Heart left ventricle (tissue), 16 donors: ENCODE measurements at regions not wholly inside any gene's neighbourhood (a gene's known extent, or its start where the extent isn't known, plus 50 kb on each side); places are given as distances from the start of the nearest gene placed in this dataset.

Source experiments
- ATAC-seq, 4 donors: fragments of 200-7000 bp; cut with Tn5 transposase; one replicate each; pipeline ENCODE4 v1.9.1; 2020 to 2022; ENCODE audit warnings: moderate library complexity in 4 of 4, mild to moderate bottlenecking in 3 of 4, moderate number of reproducible peaks in 1 of 4
- DNase-seq, 5 donors: peaks; one replicate each; pipeline ENCODE4 v3.0.0-alpha.2; 2020
- H3K27ac ChIP-seq, 12 donors: fragments of 200-600 bp; sonication (generic) in 4 of 12; one replicate each; pipeline versions ENCODE4 v1.5.0 to v1.8.0; 2016 to 2022; ENCODE audit warnings: mild to moderate bottlenecking in 2 of 12
- H3K27me3 ChIP-seq, 9 donors: fragments of 200-600 bp; sonication (generic) in 2 of 9; one replicate each; pipeline versions ENCODE4 v1.5.1 to v1.8.0; 2016 to 2022; ENCODE audit warnings: mild to moderate bottlenecking in 3 of 9
- H3K36me3 ChIP-seq, 9 donors: fragments of 200-600 bp; sonication (generic) in 2 of 9; one replicate each; pipeline versions ENCODE4 v1.5.0 to v1.8.0; 2018 to 2022; ENCODE audit warnings: mild to moderate bottlenecking in 2 of 9
- H3K4me1 ChIP-seq, 12 donors: fragments of 200-600 bp; sonication (generic) in 4 of 12; one replicate each; pipeline versions ENCODE4 v1.5.0 to v1.8.0; 2016 to 2022; ENCODE audit warnings: mild to moderate bottlenecking in 3 of 12
- H3K4me3 ChIP-seq, 12 donors: fragments of 200-600 bp; sonication (generic) in 4 of 12; one replicate each; pipeline versions ENCODE4 v1.5.0 to v1.8.0; 2017 to 2022; ENCODE audit warnings: mild to moderate bottlenecking in 9 of 12, moderate library complexity in 4 of 12
- H3K9me3 ChIP-seq, 12 donors: fragments of 200-600 bp; sonication (generic) in 4 of 12; one replicate each; pipeline versions ENCODE4 v1.5.0 to v1.8.0; 2016 to 2022; ENCODE audit warnings: mild to moderate bottlenecking in 1 of 12
- POLR2A ChIP-seq, 2 donors: fragments of 450-650 bp; IDR thresholded peaks; one replicate each; pipeline ENCODE4 v1.6.1; 2017; ENCODE audit warnings: antibody characterized with exemption in 2 of 2, mild to moderate bottlenecking in 2 of 2, moderate library complexity in 2 of 2
- whole genome bisulfite sequencing, 4 donors: extraction: QIAGEN DNeasy Blood & Tissue Kit in 2 of 4; methylation state at CpG; one replicate each; pipeline versions ENCODE4 v1.1.5 to v1.1.7; 2013 to 2018; 5-methylcytosine and 5-hydroxymethylcytosine counted together
- intact Hi-C, 10 donors: fragments of 100-400 bp; cut with DNase I; formaldehyde crosslinking; loops; one replicate each; pipeline versions ENCODE4 v1.11.1 to v1.14.2; 2022
- TF ChIP-seq, protein P1 (sequence below), 12 donors: fragments of 200-600 bp; sonication (generic) in 4 of 12; IDR thresholded peaks; one replicate each; pipeline versions ENCODE4 v1.5.0 to v1.8.0; 2018 to 2022; ENCODE audit warnings: antibody characterized with exemption in 12 of 12, mild to moderate bottlenecking in 5 of 12
- donor health status: ischemic (EF 13 %, LVEDD 7.1; RV severe dilation, severe dysfunction).
- donor health status: healthy with polysubstance abuse.
- donor health status: DM: no; HTN: yes; CAD: no.
- donor health status: DM: no; HTN: no; CAD: no.
- donor health status: ischemic (EF 25% LVEDD 6.9; RV normal size, moderate dysfunction).
- donor health status: ischemic (EF 25% LVEDD 5.7; RV mildly dilated, moderate dysfunction).
- donor health status: healthy.
- donor health status: DM: yes; HTN: yes; CAD: no.
- donor health status: ischemic (EF 35%, LVEDD 5.7; RV mildly dilated, moderate dysfunction).
- donor health status: nonischemic (EF 11% LVEDD 7.7; RV severe dilation, severe dysfunction).
- donor health status: DM: yes; HTN: yes; CAD: no.
- donor health status: PGD.
- donor health status: ischemic (EF 29% LVEDD 5.4; RV normal size, mild dysfunction).
- donor health status: nonischemic (EF 23%, LVEDD 6.1; RV moderate dilation, normal function).

DNA sequence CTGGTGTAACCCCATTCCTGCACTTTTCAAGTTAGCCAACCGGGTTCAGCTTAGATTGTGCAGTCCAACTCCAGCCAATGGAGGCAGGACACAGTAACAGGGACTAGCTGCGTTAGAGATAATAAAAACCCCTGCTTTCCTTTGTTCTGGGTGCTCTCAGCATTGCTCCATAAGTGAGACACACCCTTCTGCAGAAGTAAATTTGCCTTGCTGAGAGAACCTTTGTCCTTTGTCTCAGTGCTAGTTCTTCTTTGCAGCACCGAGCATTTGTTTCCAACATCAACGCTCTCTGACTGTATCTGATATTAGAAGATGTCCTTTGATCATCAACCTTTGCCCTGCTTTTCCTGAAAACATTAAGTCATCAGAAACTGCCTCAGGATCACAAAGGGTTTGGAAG lies 169.5 kb upstream of the OR13F1 start:
- 83 to 88% (median 86%) methylated on average over 4 of the region's 4 CpGs for WGBS, 4 donors
- TF ChIP-seq POLR2A (IDR thresholded peaks at IDR 0.05) = no peak
- TF ChIP-seq, protein P1, sequence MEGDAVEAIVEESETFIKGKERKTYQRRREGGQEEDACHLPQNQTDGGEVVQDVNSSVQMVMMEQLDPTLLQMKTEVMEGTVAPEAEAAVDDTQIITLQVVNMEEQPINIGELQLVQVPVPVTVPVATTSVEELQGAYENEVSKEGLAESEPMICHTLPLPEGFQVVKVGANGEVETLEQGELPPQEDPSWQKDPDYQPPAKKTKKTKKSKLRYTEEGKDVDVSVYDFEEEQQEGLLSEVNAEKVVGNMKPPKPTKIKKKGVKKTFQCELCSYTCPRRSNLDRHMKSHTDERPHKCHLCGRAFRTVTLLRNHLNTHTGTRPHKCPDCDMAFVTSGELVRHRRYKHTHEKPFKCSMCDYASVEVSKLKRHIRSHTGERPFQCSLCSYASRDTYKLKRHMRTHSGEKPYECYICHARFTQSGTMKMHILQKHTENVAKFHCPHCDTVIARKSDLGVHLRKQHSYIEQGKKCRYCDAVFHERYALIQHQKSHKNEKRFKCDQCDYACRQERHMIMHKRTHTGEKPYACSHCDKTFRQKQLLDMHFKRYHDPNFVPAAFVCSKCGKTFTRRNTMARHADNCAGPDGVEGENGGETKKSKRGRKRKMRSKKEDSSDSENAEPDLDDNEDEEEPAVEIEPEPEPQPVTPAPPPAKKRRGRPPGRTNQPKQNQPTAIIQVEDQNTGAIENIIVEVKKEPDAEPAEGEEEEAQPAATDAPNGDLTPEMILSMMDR (IDR thresholded peaks at IDR 0.05) = no peak
- H3K9me3 ChIP-seq = peaks cover 0 to 9% (median 0%) of the 10 kb centered on the region in 12 donors
- H3K4me1 ChIP-seq = no peaks in the 10 kb centered on the region
- DNase-seq (no peak), ATAC-seq (no peak)
- intact Hi-C loops = no loop called here
- H3K36me3 ChIP-seq = no peaks in the 10 kb centered on the region
- H3K4me3 ChIP-seq = no peak overlapping the region
- H3K27me3 ChIP-seq = no peaks in the 10 kb centered on the region
- H3K27ac ChIP-seq = no peak overlapping the region

DNA sequence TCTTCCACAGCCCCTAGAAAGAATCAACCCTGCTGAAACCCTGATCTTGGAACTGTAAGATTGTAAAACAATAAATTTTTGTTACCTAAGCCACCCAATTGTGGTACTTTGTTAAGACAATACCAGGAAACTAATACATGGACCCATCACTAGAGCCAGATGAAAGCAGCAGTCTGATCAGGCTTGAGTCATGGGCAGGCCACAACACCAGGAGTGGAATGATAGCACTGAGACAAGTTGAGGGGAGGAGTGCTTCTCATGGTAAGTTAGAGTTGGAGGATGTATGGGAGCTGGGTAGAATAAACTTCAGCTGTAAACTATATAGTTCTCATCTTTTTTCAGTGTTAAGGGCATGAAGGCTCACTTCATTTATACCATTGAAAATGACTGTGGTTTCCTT lies 164.4 kb upstream of the OR13F1 start:
- no peaks in the 10 kb centered on the region for H3K36me3 ChIP-seq
- H3K27me3 ChIP-seq = no peaks in the 10 kb centered on the region
- no peak overlapping the region for H3K4me3 ChIP-seq
- H3K9me3 ChIP-seq = peaks cover 0 to 3% (median 0%) of the 10 kb centered on the region in 12 donors
- TF ChIP-seq, protein P1 (IDR thresholded peaks at IDR 0.05) = no peak
- no peak for TF ChIP-seq POLR2A (IDR thresholded peaks at IDR 0.05)
- intact Hi-C loops = no loop called here
- ATAC-seq (no peak), DNase-seq (no peak)
- no peak overlapping the region for H3K27ac ChIP-seq
- H3K4me1 ChIP-seq = no peaks in the 10 kb centered on the region

DNA sequence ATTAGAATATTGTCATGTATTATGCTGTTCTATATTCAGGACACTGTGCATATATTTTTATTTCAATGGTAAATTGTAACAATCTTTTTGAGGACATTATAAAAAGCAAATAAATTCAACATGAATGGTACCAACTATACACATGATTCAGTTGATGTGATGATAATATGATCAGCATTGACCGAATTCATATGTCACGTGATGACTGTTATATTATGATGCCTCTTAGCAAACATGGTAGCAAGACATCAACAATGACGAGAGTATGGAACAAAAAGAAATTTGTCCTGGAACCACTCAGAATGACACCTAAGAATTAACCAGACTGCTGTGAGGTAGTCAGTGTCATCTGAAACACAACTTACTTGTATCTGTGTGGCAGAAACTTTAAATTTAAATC lies 161.5 kb upstream of the OR13F1 start:
- Histone ChIP-seq H3K4me1 (no peaks in the 10 kb centered on the region), H3K36me3 (no peaks in the 10 kb centered on the region), H3K4me3 (no peak overlapping the region), H3K27ac (no peak overlapping the region), H3K9me3 (no peaks in the 10 kb centered on the region), H3K27me3 (no peaks in the 10 kb centered on the region)
- ATAC-seq (no peak), DNase-seq (no peak)
- WGBS, 4 donors = 85 to 97% (median 87%) methylated on average over 3 of the region's 3 CpGs
- intact Hi-C loops = no loop called here
- TF ChIP-seq, protein P1 (IDR thresholded peaks at IDR 0.05) = no peak
- no peak for TF ChIP-seq POLR2A (IDR thresholded peaks at IDR 0.05)

DNA sequence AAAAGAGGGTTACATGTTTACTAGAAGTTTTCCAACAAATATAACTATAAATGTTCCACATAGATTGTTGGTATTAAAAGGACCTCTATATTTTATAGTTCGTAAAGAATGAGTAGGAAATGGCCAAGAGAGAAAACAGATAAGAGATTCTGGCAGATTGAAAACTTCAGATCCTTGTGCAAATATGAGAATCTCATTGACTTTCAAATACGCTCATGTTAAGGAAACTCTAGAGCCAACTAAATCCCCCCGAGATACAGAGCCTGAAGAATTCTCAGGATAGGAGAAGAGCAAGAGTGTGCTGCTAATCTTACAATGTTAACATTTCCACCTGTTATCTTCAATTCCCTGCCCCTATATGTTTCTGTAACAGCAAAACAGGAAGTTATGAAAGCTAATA lies 159.0 kb upstream of the OR13F1 start:
- intact Hi-C loops = no loop called here
- Histone ChIP-seq H3K4me1 (no peaks in the 10 kb centered on the region), H3K9me3 (no peaks in the 10 kb centered on the region), H3K27me3 (no peaks in the 10 kb centered on the region), H3K4me3 (no peak overlapping the region), H3K36me3 (no peaks in the 10 kb centered on the region), H3K27ac (no peak overlapping the region)
- no peak for TF ChIP-seq POLR2A (IDR thresholded peaks at IDR 0.05)
- TF ChIP-seq, protein P1 (IDR thresholded peaks at IDR 0.05) = no peak
- WGBS, 4 donors = 60 to 67% (median 61%) methylated on average over 3 of the region's 3 CpGs
- DNase-seq (no peak), ATAC-seq (no peak)
